ENCODE measurements at regions not wholly inside any gene's neighbourhood (a gene's known extent, or its start where the extent isn't known, plus 50 kb on each side); places are given as distances from the start of the nearest gene placed in this dataset.

- TF ChIP-seq GATA2 (IDR thresholded peaks at IDR 0.05; ENCODE audit: low read depth, low read length) (no peak), GATA3 (IDR thresholded peaks at IDR 0.05; ENCODE audit: low read depth, low read length) (no peak)
These were observed 151.6 kb downstream of the GLI2 start for GRCh38 chr2:120887320-120887697.

Measured in SH-SY5Y (cell line).